H1 (cell line): ENCODE measurements at regions not wholly inside any gene's neighbourhood (a gene's known extent, or its start where the extent isn't known, plus 50 kb on each side); places are given as distances from the start of the nearest gene placed in this dataset.

Source experiments
- CTCF ChIA-PET: fragments of 300-600 bp; sonication (Branson Sonifier 250); formaldehyde crosslinking; loops from one replicate; lab custom pipeline; 2021; ENCODE audit not compliant: partially characterized antibody; lab: Charles Lee
- POLR2A ChIA-PET: fragments of 300-600 bp; sonication (Branson Sonifier 250); formaldehyde crosslinking; loops from one replicate; lab custom pipeline; 2021; ENCODE audit warnings: inconsistent platforms; ENCODE audit not compliant: partially characterized antibody; lab: Charles Lee
- DNase-seq, 2 experiments: peaks; one replicate each; pipeline versions ENCODE4 v3.0.0 to v3.0.0-alpha.2; 2010 to 2022; ENCODE audit warnings: low spot score in 2 of 2, low read depth in 1 of 2, mixed read lengths in 1 of 2
- FAIRE-seq: peaks from 2 replicates; lab custom pipeline; 2011; peaks lifted over from hg19 to GRCh38; lab: Jason Lieb, UNC
- H2AFZ ChIP-seq: 2 replicates; pipeline ENCODE4 v1.8.1; 2012; ENCODE audit warnings: low read length, inconsistent platforms
- H2AK5ac ChIP-seq: 2 replicates; pipeline ENCODE4 v1.6.1; 2013; ENCODE audit warnings: low read depth, low read length
- H2BK120ac ChIP-seq: replicated peaks from 2 replicates; pipeline ENCODE3; 2013; ENCODE audit warnings: low read depth, low read length, inconsistent platforms
- H2BK12ac ChIP-seq: 2 replicates; pipeline ENCODE4 v1.6.1; 2013; ENCODE audit warnings: low read depth, low read length
- H2BK15ac ChIP-seq: 2 replicates; pipeline ENCODE4 v1.6.1; 2013; ENCODE audit warnings: low read length
- H2BK20ac ChIP-seq: 2 replicates; pipeline ENCODE4 v1.6.1; 2013; ENCODE audit warnings: low read length
- H2BK5ac ChIP-seq: 2 replicates; pipeline ENCODE4 v1.6.1; 2013; ENCODE audit warnings: low read depth, low read length
- H3K14ac ChIP-seq: 2 replicates; pipeline ENCODE4 v1.6.1; 2013; ENCODE audit warnings: inconsistent platforms; ENCODE audit not compliant: insufficient read length
- H3K18ac ChIP-seq: 2 replicates; pipeline ENCODE4 v1.6.1; 2013; ENCODE audit warnings: low read length; ENCODE audit errors: extremely low read depth
- H3K23ac ChIP-seq: 2 replicates; pipeline ENCODE4 v1.6.1; 2013; ENCODE audit warnings: inconsistent platforms; ENCODE audit not compliant: insufficient read length
- H3K23me2 ChIP-seq: 2 replicates; pipeline ENCODE4 v1.6.1; 2013; ENCODE audit warnings: low read depth, low read length
- H3K27ac ChIP-seq: 2 replicates; pipeline ENCODE4 v1.6.1; 2011; ENCODE audit warnings: low read depth, low read length, inconsistent platforms
- H3K27me3 ChIP-seq, 4 experiments: replicated peaks in 1 of 4; 1 replicate in 1 of 4; 2 replicates in 3 of 4; pipeline versions ENCODE4 v1.6.1 to v1.8.1; 2011 to 2013; ENCODE audit warnings: low read length in 3 of 4, mild to moderate bottlenecking in 3 of 4, inconsistent platforms in 2 of 4, mixed read lengths in 2 of 4, moderate library complexity in 1 of 4; ENCODE audit not compliant: control insufficient read depth in 3 of 4, insufficient read depth in 3 of 4; ENCODE audit errors: extremely low read depth in 1 of 4
- H3K36me3 ChIP-seq, 4 experiments: 2 replicates each; pipeline versions ENCODE4 v1.6.1 to v1.8.1; 2011 to 2013; ENCODE audit warnings: mild to moderate bottlenecking in 4 of 4, low read length in 3 of 4, moderate library complexity in 2 of 4, control low read depth in 1 of 4, inconsistent platforms in 1 of 4; ENCODE audit not compliant: insufficient read depth in 4 of 4, control insufficient read depth in 2 of 4
- H3K4ac ChIP-seq: replicated peaks from 2 replicates; pipeline ENCODE3; 2013; ENCODE audit warnings: low read length, low read depth, mixed read lengths, inconsistent platforms; ENCODE audit not compliant: insufficient read length
- H3K4me1 ChIP-seq, 4 experiments: replicated peaks in 1 of 4; 1 replicate in 1 of 4; 2 replicates in 3 of 4; pipeline versions ENCODE4 v1.6.1 to v1.8.1; 2011 to 2013; ENCODE audit warnings: low read length in 3 of 4, inconsistent platforms in 2 of 4, mixed read lengths in 1 of 4; ENCODE audit not compliant: insufficient read depth in 4 of 4, control insufficient read depth in 3 of 4
- H3K4me2 ChIP-seq, 2 experiments: 2 replicates each; pipeline versions ENCODE4 v1.6.1 to v1.8.1; 2011 to 2013; ENCODE audit warnings: low read depth in 2 of 2, low read length in 2 of 2, control low read depth in 1 of 2, inconsistent platforms in 1 of 2, mild to moderate bottlenecking in 1 of 2; ENCODE audit not compliant: insufficient read depth in 1 of 2
- H3K4me3 ChIP-seq, 4 experiments: fragments of 200-600, 300-600 bp in 1 of 4; sonication (generic), shearing (Covaris generic), sonication (Bioruptor Twin) in 1 of 4; 2 replicates each; pipeline versions ENCODE4 v1.5.1 to v1.8.1; 2011 to 2016; ENCODE audit warnings: low read length in 4 of 4, low read depth in 3 of 4, control low read depth in 2 of 4, inconsistent platforms in 2 of 4, mild to moderate bottlenecking in 2 of 4, mixed read lengths in 1 of 4, moderate library complexity in 1 of 4; ENCODE audit not compliant: insufficient read depth in 2 of 4; ENCODE audit errors: extremely low read depth in 1 of 4
- H3K56ac ChIP-seq: replicated peaks from 2 replicates; pipeline ENCODE3; 2013; ENCODE audit warnings: low read depth, mild to moderate bottlenecking, mixed read lengths, low read length, inconsistent platforms; ENCODE audit not compliant: insufficient read length
- H3K79me1 ChIP-seq: 2 replicates; pipeline ENCODE4 v1.6.1; 2013; ENCODE audit warnings: low read depth, low read length, control low read depth
- H3K79me2 ChIP-seq, 2 experiments: 2 replicates each; pipeline versions ENCODE4 v1.6.1 to v1.8.1; 2012 to 2013; ENCODE audit warnings: low read length in 2 of 2, mild to moderate bottlenecking in 2 of 2, inconsistent platforms in 1 of 2; ENCODE audit not compliant: insufficient read depth in 2 of 2, control insufficient read depth in 1 of 2
- H3K9ac ChIP-seq, 4 experiments: replicated peaks in 1 of 4; 1 replicate in 1 of 4; 2 replicates in 3 of 4; pipeline versions ENCODE4 v1.6.1 to v1.8.1; 2011 to 2013; ENCODE audit warnings: low read depth in 3 of 4, low read length in 3 of 4, control low read depth in 2 of 4, mild to moderate bottlenecking in 2 of 4, moderate library complexity in 2 of 4, inconsistent platforms in 1 of 4; ENCODE audit errors: extremely low read depth in 1 of 4
- H3K9me3 ChIP-seq, 2 experiments: 2 replicates each; pipeline versions ENCODE4 v1.6.1 to v1.8.1; 2012 to 2013; ENCODE audit warnings: mild to moderate bottlenecking in 2 of 2, moderate library complexity in 2 of 2, control low read depth in 1 of 2, inconsistent platforms in 1 of 2, low read depth in 1 of 2, low read length in 1 of 2, mixed read lengths in 1 of 2; ENCODE audit not compliant: insufficient read depth in 2 of 2
- H4K20me1 ChIP-seq, 2 experiments: replicated peaks in 1 of 2; 2 replicates each; pipeline versions ENCODE3 to v1.8.1; 2011 to 2013; ENCODE audit warnings: inconsistent platforms in 2 of 2, low read length in 2 of 2, mild to moderate bottlenecking in 1 of 2; ENCODE audit not compliant: insufficient read depth in 2 of 2, control insufficient read depth in 1 of 2
- H4K5ac ChIP-seq: 2 replicates; pipeline ENCODE4 v1.6.1; 2013; ENCODE audit warnings: low read length, low read depth, mixed read lengths, inconsistent platforms; ENCODE audit not compliant: insufficient read length
- H4K8ac ChIP-seq: 2 replicates; pipeline ENCODE4 v1.8.0; 2013; ENCODE audit warnings: mild to moderate bottlenecking, moderate library complexity, low read length, inconsistent platforms; ENCODE audit not compliant: insufficient read depth; ENCODE audit errors: extremely low read depth
- H4K91ac ChIP-seq: replicated peaks from 2 replicates; pipeline ENCODE3; 2013; ENCODE audit warnings: low read length, mixed read lengths, inconsistent platforms; ENCODE audit not compliant: insufficient read length
- BRCA1 ChIP-seq: IDR thresholded peaks from 2 replicates; pipeline ENCODE4 v1.6.1; 2012; ENCODE audit warnings: low read depth, low read length, improper control_type of control experiment
- CBX8 ChIP-seq: fragments of 300-800, 300-1000 bp; sonication (generic); IDR thresholded peaks from 2 replicates; pipeline ENCODE4 v1.7.1; 2016; ENCODE audit warnings: low read depth, low read length, borderline replicate concordance
- CHD1 ChIP-seq: IDR thresholded peaks from 2 replicates; pipeline ENCODE4 v1.6.1; 2012; ENCODE audit warnings: low read depth, low read length, improper control_type of control experiment
- JUN ChIP-seq: IDR thresholded peaks from 2 replicates; pipeline ENCODE4 v1.6.1; 2011; ENCODE audit warnings: low read depth, mild to moderate bottlenecking, improper control_type of control experiment, low read length
- JUND ChIP-seq: IDR thresholded peaks from 2 replicates; pipeline ENCODE4 v1.6.1; 2011; ENCODE audit warnings: mild to moderate bottlenecking, improper control_type of control experiment, low read length
- NRF1 ChIP-seq: IDR thresholded peaks from 2 replicates; pipeline ENCODE4 v1.6.1; 2011; ENCODE audit warnings: mild to moderate bottlenecking, low read depth, low read length, improper control_type of control experiment
- RAD21 ChIP-seq, 2 experiments: IDR thresholded peaks in 1 of 2; conservative IDR thresholded peaks in 1 of 2; 2 replicates each; pipeline ENCODE4 v1.6.1; 2011; ENCODE audit warnings: low read depth in 2 of 2, low read length in 2 of 2, improper control_type of control experiment in 1 of 2, inconsistent platforms in 1 of 2, mild to moderate bottlenecking in 1 of 2, moderate library complexity in 1 of 2
- SIN3A ChIP-seq, 2 experiments: IDR thresholded peaks in 1 of 2; conservative IDR thresholded peaks in 1 of 2; 2 replicates each; pipeline ENCODE4 v1.6.1; 2011 to 2012; ENCODE audit warnings: low read length in 2 of 2, improper control_type of control experiment in 1 of 2, low read depth in 1 of 2, mild to moderate bottlenecking in 1 of 2
- SP4 ChIP-seq: IDR thresholded peaks from 2 replicates; pipeline ENCODE4 v1.6.1; 2012; ENCODE audit warnings: low read length, inconsistent platforms
- WGBS, 2 experiments: shearing (Covaris generic) in 1 of 2; methylation state at CpG; one replicate each; pipeline versions ENCODE4 v1.1.6 to v1.1.7; 2013 to 2015; ENCODE audit warnings: low lambda C conversion rate in 2 of 2, mixed read lengths in 2 of 2, inconsistent platforms in 1 of 2, low coverage in 1 of 2, missing lambda C conversion rate in 1 of 2; ENCODE audit not compliant: insufficient replicate concordance in 2 of 2, insufficient coverage in 1 of 2, insufficient read length in 1 of 2; ENCODE audit errors: extremely low coverage in 1 of 2, missing lambda C conversion rate in 1 of 2; 5-methylcytosine and 5-hydroxymethylcytosine counted together

- Histone ChIP-seq H3K4me2 (no peak overlapping the region), H2BK120ac (no peak overlapping the region), H3K9me3 (no peaks in the 10 kb centered on the region), H3K27ac (no peak overlapping the region), H2BK15ac (no peak overlapping the region), H2AK5ac (no peak overlapping the region), H3K56ac (no peak overlapping the region), H3K79me1 (no peaks in the 10 kb centered on the region), H4K5ac (no peak overlapping the region), H3K36me3 (no peaks in the 10 kb centered on the region), H3K9ac (no peak overlapping the region), H3K14ac (no peak overlapping the region), H3K4ac (no peak overlapping the region), H4K91ac (no peak overlapping the region), H3K18ac (no peak overlapping the region), H2BK12ac (no peak overlapping the region), H2BK5ac (no peak overlapping the region), H3K23ac (no peak overlapping the region), H3K4me1 (no peaks in the 10 kb centered on the region), H2BK20ac (no peak overlapping the region), H2AFZ (no peak overlapping the region), H4K8ac (no peak overlapping the region), H3K79me2 (no peaks in the 10 kb centered on the region), H4K20me1 (no peaks in the 10 kb centered on the region), H3K27me3 (no peaks in the 10 kb centered on the region), H3K23me2 (no peaks in the 10 kb centered on the region), H3K4me3 (no peak overlapping the region)
- ChIA-PET POLR2A (interaction anchor here (0.8 kb wide), 1 partner anchor 123 kb away, joined by 3 read pairs; no protein-coding TSS in a partner anchor), CTCF (no interaction called here)
- 94% methylated on average over 1 of the region's 1 CpG; no CpG with 5 or more reads in 1 of the 2 experiments for WGBS, 2 experiments
- no peak for TF ChIP-seq RAD21 (IDR thresholded peaks at IDR 0.05 in 1 of 2, conservative IDR thresholded peaks at IDR 0.05 in 1 of 2; ENCODE audit: low read depth in 2 of 2, low read length in 2 of 2)
- no peak for TF ChIP-seq JUN
- no peak for TF ChIP-seq CBX8
- no peak for TF ChIP-seq SP4
- no peak for TF ChIP-seq BRCA1
- no peak for TF ChIP-seq CHD1
- no peak for TF ChIP-seq SIN3A (conservative IDR thresholded peaks at IDR 0.05 in 1 of 2, IDR thresholded peaks at IDR 0.05 in 1 of 2; ENCODE audit: low read depth in 1 of 2, low read length in 2 of 2)
- TF ChIP-seq JUND, result no peak
- TF ChIP-seq NRF1, result no peak
- FAIRE-seq (no peak), DNase-seq (no peak)
Measured at GRCh38 chr3:194194757-194195085, 58.8 kb downstream of the HES1 start.
